Lower leg skin (tissue), 3 donors: ENCODE measurements at regions not wholly inside any gene's neighbourhood (a gene's known extent, or its start where the extent isn't known, plus 50 kb on each side); places are given as distances from the start of the nearest gene placed in this dataset.

ENCODE experiments used
- POLR2A ChIP-seq, 2 donors: fragments of 450-650 bp; IDR thresholded peaks; one replicate each; pipeline ENCODE4 v1.6.1; 2016 to 2017; ENCODE audit warnings: antibody characterized with exemption in 2 of 2, mild to moderate bottlenecking in 1 of 2, moderate library complexity in 1 of 2
- TF ChIP-seq, protein P1 (sequence below), 3 donors: fragments of 450-650 bp; IDR thresholded peaks; one replicate each; pipeline ENCODE4 v1.5.1; 2016; ENCODE audit warnings: antibody characterized with exemption in 3 of 3, mild to moderate bottlenecking in 3 of 3, moderate library complexity in 2 of 3

- TF ChIP-seq, protein P1, sequence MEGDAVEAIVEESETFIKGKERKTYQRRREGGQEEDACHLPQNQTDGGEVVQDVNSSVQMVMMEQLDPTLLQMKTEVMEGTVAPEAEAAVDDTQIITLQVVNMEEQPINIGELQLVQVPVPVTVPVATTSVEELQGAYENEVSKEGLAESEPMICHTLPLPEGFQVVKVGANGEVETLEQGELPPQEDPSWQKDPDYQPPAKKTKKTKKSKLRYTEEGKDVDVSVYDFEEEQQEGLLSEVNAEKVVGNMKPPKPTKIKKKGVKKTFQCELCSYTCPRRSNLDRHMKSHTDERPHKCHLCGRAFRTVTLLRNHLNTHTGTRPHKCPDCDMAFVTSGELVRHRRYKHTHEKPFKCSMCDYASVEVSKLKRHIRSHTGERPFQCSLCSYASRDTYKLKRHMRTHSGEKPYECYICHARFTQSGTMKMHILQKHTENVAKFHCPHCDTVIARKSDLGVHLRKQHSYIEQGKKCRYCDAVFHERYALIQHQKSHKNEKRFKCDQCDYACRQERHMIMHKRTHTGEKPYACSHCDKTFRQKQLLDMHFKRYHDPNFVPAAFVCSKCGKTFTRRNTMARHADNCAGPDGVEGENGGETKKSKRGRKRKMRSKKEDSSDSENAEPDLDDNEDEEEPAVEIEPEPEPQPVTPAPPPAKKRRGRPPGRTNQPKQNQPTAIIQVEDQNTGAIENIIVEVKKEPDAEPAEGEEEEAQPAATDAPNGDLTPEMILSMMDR (IDR thresholded peaks at IDR 0.05): no peak
- TF ChIP-seq POLR2A (IDR thresholded peaks at IDR 0.05): no peak
Observed at GRCh38 chr9:110088099-110088498, 119.9 kb downstream of the C9orf152 start.
